K562 (cell line): ENCODE measurements at regions not wholly inside any gene's neighbourhood (a gene's known extent, or its start where the extent isn't known, plus 50 kb on each side); places are given as distances from the start of the nearest gene placed in this dataset.

Source experiments
- POLR2A ChIP-seq: fragments of 450-650 bp; conservative IDR thresholded peaks from 2 replicates; pipeline ENCODE4 v1.6.1; 2016
- RNF2 ChIP-seq: sonication (generic); IDR thresholded peaks from 2 replicates; pipeline ENCODE4 v1.6.1; 2016
- TCF3 ChIP-seq: sonication (generic); formaldehyde crosslinking; IDR thresholded peaks from 2 replicates; pipeline ENCODE4 v1.4.0; 2020; ENCODE audit warnings: mild to moderate bottlenecking, missing genetic modification reagents
- TF ChIP-seq, protein P1 (sequence below), 3 experiments: IDR thresholded peaks in 2 of 3; conservative IDR thresholded peaks in 1 of 3; 2 replicates each; pipeline ENCODE4 v1.5.1; 2011 to 2012; ENCODE audit warnings: low read length in 3 of 3, mild to moderate bottlenecking in 3 of 3, control low read depth in 2 of 3, improper control_type of control experiment in 1 of 3, inconsistent platforms in 1 of 3, low read depth in 1 of 3, mixed read lengths in 1 of 3, moderate library complexity in 1 of 3; ENCODE audit not compliant: insufficient read depth in 2 of 3

DNA sequence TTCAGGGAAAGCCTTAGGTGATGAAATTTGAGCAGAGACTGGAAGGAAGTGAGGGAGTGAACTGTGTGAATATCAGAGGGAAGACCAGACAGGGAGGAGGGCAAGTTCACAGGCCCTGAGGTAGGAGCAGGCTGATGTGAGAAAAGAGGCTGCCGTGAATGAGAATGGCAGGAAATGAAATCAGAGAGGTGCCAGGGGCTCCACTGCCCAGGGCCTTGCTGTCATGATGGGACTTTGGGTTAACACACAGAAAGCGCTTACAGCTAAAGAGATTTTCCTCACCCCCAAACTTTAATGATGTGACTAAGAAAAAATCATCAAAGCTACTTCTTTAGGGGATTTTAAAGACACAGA is 53.8 kb downstream of the MARCHF4 start:
- TF ChIP-seq POLR2A (no peak), RNF2 (no peak), TCF3 (CRISPR knock-in tag) (no peak)
- TF ChIP-seq, protein P1, sequence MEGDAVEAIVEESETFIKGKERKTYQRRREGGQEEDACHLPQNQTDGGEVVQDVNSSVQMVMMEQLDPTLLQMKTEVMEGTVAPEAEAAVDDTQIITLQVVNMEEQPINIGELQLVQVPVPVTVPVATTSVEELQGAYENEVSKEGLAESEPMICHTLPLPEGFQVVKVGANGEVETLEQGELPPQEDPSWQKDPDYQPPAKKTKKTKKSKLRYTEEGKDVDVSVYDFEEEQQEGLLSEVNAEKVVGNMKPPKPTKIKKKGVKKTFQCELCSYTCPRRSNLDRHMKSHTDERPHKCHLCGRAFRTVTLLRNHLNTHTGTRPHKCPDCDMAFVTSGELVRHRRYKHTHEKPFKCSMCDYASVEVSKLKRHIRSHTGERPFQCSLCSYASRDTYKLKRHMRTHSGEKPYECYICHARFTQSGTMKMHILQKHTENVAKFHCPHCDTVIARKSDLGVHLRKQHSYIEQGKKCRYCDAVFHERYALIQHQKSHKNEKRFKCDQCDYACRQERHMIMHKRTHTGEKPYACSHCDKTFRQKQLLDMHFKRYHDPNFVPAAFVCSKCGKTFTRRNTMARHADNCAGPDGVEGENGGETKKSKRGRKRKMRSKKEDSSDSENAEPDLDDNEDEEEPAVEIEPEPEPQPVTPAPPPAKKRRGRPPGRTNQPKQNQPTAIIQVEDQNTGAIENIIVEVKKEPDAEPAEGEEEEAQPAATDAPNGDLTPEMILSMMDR (IDR thresholded peaks at IDR 0.05 in 2 of 3, conservative IDR thresholded peaks at IDR 0.05 in 1 of 3; ENCODE audit: insufficient read depth in 2 of 3, low read depth in 1 of 3, low read length in 3 of 3): no peak
